Left cardiac atrium (tissue), 4 donors: ENCODE measurements at regions not wholly inside any gene's neighbourhood (a gene's known extent, or its start where the extent isn't known, plus 50 kb on each side); places are given as distances from the start of the nearest gene placed in this dataset.

Experiments used
- ATAC-seq, 2 donors: fragments of 200-7000 bp; cut with Tn5 transposase; one replicate each; pipeline ENCODE4 v1.9.1; 2020; ENCODE audit warnings: mild to moderate bottlenecking in 2 of 2, moderate library complexity in 2 of 2
- DNase-seq: peaks from one replicate; pipeline ENCODE4 v3.0.0-alpha.2; 2020
- intact Hi-C, 2 donors: fragments of 100-400 bp; cut with DNase I; formaldehyde crosslinking; loops; one replicate each; pipeline versions ENCODE4 v1.14.1 to v1.15.1; 2022 to 2023
- donor health status: DM: no; HTN: yes; CAD: no.
- donor health status: DM: no; HTN: yes; CAD: no; lungs with severe emphysema.
- donor health status: DM: yes; HTN: yes; CAD: no.
- donor health status: Dilated cardiomyopathy.

DNA sequence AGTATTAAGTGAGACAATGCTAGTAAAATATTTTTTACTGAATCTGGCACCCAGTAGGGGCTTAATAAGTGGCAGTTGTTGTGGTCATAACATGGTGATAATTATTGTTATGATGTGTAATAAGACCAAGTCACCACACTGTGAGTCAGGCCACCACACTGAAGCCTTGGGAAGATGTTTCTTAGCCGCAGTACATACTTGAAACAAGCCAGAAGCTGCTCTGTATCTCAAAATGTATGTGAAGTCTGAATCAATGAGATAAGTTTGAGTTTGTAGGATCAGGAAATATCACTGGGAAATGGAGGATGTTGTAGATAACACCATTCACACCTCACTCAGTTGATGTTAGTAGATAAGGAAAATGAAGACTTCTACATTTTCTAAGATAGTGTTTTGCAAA, 51.3 kb upstream of the PTPN3 start:
- DNase-seq (no peak), ATAC-seq (no peak)
- intact Hi-C loops, result no loop called here

DNA sequence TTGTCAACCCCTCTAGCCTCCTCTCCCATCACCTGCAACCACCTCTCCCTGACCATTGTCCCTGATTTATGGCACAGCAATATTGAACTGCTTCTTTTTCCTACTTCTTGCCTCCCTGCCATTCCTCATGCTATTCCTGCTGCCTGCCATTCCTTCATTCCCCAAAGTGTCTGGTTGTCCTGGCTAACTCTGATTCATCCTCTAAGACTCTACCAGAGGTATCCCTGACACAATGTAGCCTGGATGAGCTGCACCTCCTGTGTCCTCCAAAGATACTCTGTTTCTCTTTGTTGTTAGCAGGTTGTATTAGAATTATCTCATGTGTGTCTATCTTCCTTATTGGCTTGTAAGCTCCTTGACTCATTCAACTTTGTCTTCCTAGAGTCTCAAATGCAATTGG, 53.5 kb upstream of the PTPN3 start:
- intact Hi-C loops, result no loop called here
- no peak for ATAC-seq
- no peak for DNase-seq

- ATAC-seq (peak in 1 of 2 donors; percentile 75), DNase-seq (no peak)
- intact Hi-C loops, result no loop called here
Observed at GRCh38 chr9:109555215-109555614, 57.1 kb upstream of the PTPN3 start.

GRCh38 chr9:109556061-109556460, 58.0 kb upstream of the PTPN3 start:
- no peak for ATAC-seq
- intact Hi-C loops, result no loop called here

DNA sequence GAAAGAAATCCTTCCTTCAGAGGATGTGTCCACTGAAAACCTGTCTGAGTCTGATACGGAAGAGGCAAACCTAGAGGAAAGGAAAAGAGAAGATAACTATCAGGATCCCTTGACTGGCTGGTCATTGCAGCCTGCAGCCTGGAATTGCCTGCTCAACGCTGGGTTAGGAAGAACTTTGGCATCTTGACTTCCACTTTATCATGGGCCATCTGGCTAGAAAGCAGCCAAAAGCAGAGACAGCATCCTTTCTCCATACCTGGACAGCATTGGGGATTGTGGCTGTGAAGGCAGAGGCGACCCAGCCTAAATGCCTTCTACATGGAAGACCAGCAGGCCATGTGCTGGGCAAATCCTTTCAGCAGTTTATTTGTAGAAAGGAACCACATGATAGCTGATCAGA, 58.7 kb upstream of the PTPN3 start:
- DNase-seq, result no peak
- ATAC-seq, result no peak
- intact Hi-C loops, result no loop called here

More at GRCh38 chr9:109556061-109556460, 58.0 kb upstream of the PTPN3 start:
- no peak for DNase-seq

DNA sequence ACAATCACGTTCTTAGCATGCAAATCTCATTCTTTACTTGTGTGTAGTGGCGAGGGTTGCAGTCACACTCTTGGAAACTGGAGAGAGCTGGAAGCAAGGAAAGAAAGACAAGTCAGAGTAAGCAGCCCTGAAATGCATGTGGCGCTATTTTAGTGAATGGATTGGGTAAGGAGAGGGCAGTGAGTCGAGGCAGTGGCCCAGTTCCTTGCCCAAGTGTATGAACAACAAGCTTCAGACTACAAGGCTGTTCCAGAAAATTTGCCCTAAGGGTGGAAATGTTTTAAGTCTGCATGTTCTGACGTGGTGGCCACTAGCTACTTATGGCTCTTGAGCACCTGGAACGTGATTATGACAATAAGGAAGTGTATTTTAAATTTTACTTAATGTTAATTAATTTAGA, 59.4 kb upstream of the PTPN3 start:
- ATAC-seq, result no peak
- DNase-seq, result no peak
- intact Hi-C loops, result no loop called here

DNA sequence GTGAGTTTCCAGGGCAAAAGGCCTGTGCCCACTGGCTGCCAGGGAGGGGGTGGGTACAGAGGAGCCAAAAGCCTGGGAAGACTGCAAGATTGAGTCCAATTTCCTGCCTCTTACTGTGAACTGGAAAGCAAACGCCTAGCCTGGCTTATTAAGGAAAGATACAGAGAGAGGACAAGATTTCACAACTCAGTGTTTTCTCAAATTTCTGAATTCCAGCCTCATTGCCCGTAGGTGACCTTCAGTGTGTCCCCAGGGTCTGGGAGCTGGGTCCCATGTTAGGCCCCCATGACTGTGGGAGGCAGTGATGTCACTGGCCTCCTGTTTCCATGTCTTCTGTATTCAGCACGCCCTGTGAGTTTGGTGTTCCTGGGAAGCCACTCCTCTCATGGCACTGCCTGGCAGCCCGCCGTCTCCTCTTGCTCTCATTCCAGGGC, 60.6 kb upstream of the PTPN3 start:
- intact Hi-C loops, result no loop called here
- ATAC-seq, result peak in 1 of 2 donors; percentile 71
- DNase-seq, result no peak

GRCh38 chr9:109560470-109561132, 62.5 kb upstream of the PTPN3 start:
- peak; percentile 31 to 76 for ATAC-seq
- no peak for DNase-seq
- intact Hi-C loops, result no loop called here

DNA sequence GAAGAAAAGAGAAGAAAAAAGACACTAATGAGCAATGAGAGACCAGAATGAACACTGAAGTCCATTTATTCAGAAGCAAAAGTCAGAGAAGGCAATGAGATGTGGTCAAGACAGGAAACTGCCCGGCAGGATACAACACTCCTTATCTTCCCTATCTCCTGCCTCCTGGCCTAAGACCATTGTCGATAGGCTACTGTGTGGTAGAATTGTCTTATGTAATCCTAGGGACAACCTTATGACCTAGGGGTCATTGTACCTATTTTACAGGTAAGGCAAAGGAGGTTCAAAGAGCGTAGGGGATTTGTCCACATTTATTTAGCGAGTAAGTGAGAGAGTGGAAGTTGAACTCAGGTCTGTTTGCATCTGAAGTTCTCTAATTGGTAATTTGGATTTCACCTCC, 63.0 kb upstream of the PTPN3 start:
- intact Hi-C loops, result no loop called here
- ATAC-seq (no peak), DNase-seq (no peak)

- ATAC-seq (no peak), DNase-seq (no peak)
- intact Hi-C loops, result no loop called here
Observed at GRCh38 chr9:109568089-109568488, 70.0 kb upstream of the PTPN3 start.

DNA sequence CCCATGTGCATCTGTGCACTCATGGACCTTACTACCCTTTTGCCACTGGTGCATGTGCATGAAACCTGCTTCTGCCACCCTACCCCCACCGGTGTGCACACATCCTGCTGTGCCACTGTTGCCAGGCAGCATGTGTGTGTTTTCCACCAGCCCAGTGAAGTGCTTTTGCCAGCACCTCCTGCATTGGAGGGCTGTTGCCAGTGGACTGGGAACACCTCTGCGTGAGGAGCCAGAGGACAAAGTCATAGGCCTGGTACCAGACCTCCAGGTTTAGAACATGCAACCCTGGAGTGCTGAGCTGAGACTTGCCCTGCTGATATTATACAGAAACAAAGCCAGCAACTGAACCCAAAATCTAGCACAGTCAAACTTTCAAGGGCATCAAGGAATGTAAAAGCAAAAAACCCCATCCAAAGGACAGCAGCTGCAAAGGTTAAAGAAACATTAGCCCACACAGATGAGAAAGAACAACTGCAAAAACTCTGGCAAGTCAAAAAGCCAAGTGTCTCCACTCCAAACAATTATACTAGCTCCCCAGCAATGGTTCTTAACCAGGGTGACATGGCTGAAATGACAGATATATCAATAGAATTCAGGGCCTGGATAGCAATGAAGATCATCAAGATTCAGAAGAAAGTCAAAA, 70.6 kb upstream of the PTPN3 start:
- intact Hi-C loops, result no loop called here
- ATAC-seq, result peak in 1 of 2 donors; percentile 38
- DNase-seq, result peak; percentile 35

- ATAC-seq (peak; percentile 65 to 71), DNase-seq (no peak)
- intact Hi-C loops, result loop anchor here (1.0 to 10.0 kb wide), 7 partner anchors 78 to 638 kb away; no protein-coding TSS in a partner anchor
Observed at GRCh38 chr9:109574061-109574882, 76.2 kb upstream of the PTPN3 start.

GRCh38 chr9:109576762-109577161, 78.7 kb upstream of the PTPN3 start:
- ATAC-seq (no peak), DNase-seq (no peak)
- intact Hi-C loops, result loop anchor here (10.0 kb wide), 3 partner anchors 198 to 578 kb away; no protein-coding TSS in a partner anchor

DNA sequence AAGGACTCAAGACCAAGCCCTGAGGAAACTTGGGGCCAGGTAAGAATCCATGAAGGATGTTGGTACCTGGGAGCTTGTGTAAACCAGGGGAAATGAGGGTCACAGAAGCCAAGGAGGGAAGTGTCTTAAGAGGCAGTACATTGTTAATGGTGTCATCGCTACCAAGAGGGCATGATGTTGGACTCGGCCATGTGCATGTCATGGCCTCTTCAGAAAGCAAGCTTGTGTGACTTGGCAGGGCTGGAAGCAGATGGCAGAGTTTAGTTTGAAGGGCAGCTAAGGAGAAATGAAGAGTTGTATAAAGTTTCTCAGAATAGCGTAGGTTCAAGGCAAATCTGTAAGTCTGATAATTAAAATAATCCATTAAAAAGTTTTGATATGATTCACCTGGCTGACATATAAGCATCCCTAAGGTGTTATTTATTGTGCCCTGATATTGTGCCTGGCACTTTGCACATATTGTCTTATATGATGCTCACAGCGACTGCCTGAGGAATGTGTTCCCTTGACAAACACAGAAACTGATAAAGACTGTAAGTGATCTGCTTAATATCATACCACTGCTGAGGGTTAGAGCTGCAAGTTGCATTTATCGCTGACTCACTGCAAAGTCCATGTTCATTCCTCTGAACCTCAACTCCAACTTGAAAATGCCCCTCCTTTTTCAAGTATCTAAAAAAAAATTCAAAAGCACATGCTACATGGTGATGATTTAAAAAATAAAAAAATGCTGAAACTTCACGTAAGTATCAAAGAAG, 81.3 kb upstream of the PTPN3 start:
- DNase-seq (no peak), ATAC-seq (peak; percentile 63 to 70)
- intact Hi-C loops, result loop anchor here (10.0 kb wide), 3 partner anchors 195 to 575 kb away; no protein-coding TSS in a partner anchor

DNA sequence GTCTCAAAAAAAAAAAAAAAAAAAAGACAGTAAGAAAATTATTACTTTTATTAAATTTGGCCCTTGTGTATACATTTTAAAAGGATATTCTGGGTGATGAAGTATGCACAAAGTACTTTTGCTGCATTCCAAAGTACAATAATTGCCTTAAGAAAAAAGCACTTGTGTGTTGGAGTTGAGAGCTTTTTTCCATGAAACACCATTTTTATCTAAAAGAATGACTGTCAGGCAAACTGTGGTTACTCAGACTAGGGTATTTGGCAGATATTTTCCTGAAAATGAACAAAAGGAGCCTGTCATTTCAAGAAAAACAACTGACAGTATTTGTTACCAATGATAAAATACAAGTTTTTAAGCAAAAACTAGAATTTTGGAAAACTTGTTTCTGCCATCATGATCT, 84.3 kb upstream of the PTPN3 start:
- DNase-seq (no peak), ATAC-seq (no peak)
- intact Hi-C loops, result no loop called here

GRCh38 chr9:109584205-109584604, 86.1 kb upstream of the PTPN3 start:
- intact Hi-C loops, result no loop called here
- ATAC-seq (no peak), DNase-seq (no peak)

DNA sequence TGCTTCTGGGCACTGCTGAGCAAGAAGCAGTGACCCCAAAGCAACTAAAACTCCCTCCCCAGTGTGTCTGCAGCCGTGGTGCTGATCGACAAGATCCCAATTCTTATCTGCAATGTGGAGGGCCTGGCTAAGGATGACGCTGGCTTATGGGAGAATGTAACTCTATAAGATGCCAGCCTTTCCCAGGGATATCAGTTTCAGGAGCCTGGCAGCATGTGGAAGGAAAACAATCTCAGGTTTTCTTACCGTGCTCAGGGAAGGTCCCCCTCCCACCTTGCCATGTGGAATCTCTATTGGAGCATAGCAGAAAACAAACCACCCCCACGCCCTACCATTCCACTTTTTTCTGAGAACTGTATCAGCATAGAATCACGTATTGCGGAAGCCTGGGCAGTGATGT, 87.7 kb upstream of the PTPN3 start:
- DNase-seq (no peak), ATAC-seq (peak in 1 of 2 donors; percentile 53)
- intact Hi-C loops, result no loop called here

DNA sequence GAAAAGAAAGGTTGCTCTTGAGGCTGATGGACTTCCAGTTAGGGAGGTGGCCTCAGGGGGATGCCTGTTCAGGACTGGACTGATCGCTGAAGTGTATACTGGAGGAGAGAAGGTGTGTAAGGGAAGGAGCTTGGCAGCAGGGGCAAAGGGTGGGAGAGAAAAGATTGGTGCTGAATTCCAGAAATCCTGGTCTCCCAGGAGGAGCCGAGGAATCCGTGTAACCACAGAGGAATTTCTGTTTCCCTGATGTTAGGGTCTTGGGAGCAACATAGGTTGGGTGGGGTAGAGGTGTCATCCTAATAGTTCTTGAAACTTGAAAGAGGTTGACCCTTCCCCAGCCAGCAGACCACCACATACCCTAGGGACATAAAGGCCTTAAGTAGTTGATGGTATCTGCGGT, 88.9 kb upstream of the PTPN3 start:
- no peak for ATAC-seq
- intact Hi-C loops, result no loop called here

GRCh38 chr9:109588415-109588814, 90.3 kb upstream of the PTPN3 start:
- intact Hi-C loops, result no loop called here

More for the DNA sequence above, 88.9 kb upstream of the PTPN3 start:
- no peak for DNase-seq

More at GRCh38 chr9:109588415-109588814, 90.3 kb upstream of the PTPN3 start:
- no peak for DNase-seq
- peak; percentile 53 to 75 for ATAC-seq
